GDM1 (cell line): ENCODE measurements at regions not wholly inside any gene's neighbourhood (a gene's known extent, or its start where the extent isn't known, plus 50 kb on each side); places are given as distances from the start of the nearest gene placed in this dataset.
"Not testable (repeated sequence)": the region's sequence is repeated elsewhere in the genome, so short reads cannot be mapped to it uniquely, and the experiment has no call there.

Experiments
- DNase-seq: peaks from one replicate; lab custom pipeline; 2025; lab: John Stamatoyannopoulos, UW

DNA sequence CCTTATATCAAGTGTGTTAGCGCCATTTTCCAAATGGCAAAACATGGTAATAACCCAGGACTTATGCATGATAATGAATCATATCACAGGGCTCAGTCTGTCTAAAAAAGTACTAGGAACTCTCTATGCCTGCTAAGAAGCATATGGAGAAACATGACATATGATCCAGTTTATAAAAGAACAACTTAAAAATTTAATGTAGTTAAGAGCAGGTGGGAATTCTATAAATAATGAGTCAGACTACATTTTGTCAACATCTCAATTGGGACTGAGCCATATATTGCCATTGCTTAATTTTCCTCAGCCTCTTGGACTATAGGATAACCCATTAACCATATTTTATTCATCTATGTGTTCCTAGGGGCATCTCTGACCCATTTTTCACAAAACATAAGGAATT is 360.4 kb upstream of the AGA start:
- DNase-seq: no peak

DNA sequence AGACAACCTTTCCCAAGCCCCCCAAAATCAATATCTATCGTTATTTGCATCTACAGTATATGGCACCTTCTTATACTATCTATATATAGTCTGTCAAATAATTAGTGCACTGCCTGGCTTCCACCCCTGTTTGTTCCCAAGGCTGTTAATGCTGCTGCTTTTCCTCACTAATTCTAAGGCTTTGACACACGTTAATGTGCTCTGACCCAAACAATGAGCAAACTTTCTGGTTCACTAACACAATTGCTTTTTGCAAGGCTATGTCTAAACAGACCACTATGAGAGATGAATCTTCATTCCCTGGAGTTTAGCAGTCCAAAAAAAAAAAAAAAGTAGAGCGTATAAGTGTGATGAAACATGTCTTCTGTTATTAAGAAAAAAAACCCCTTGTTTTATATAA is 360.9 kb upstream of the AGA start:
- DNase-seq: no peak

DNA sequence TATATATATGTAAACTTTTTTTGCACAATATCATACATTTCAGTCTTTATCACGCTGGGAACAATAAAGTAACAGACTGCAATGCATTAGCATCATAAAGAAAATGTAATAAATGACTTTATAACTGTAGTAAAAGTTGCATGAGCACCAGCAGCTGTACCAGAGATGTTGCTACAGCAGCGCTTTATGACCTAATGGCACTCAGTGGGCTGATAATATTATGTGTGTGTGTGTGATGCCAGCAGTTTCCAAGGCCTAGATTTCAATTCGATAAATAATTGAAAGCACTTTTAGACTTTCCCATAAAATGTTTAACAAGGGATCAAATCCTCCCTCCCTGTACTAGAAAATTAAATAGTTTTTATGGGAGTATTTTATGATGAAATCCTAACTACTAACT is 367.6 kb upstream of the AGA start:
- DNase-seq: no peak

DNA sequence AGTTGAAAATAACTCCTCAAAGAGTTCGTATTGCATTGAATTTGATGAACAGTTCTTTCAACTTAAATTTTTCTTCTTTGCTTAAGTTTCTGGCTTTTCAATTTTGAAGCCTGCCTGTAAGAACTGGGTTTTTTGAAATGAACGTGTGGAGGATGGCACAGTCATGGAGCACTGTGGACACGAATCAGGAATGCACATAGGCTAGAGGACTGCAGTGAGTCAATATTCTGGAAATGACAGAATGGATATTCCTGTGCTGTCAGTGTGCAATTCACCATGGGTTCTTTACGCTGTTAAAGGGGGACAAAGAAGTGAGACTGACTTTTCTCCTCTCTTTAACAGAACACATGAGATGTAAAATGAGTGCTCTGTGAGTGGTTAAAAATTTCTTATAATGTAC is 368.0 kb upstream of the AGA start:
- DNase-seq: no peak

DNA sequence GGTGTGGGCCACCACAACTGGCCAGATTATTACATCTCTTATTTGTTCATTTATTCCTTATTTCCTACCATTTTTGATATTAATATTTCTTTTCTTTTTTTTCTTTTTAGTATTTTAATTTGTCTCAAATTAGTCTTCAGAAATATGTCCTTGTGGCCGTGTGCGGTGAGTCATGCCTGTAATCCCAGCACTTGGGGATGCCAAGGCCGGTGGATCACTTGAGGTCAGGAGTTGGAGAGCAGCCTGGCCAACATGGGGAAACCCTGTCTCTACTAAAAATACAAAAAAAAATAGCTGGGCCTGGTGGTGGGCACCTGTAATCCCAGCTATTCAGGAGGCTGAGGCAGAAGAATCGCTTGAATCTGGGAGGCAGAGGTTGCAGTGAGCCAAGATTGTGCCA is 376.2 kb upstream of the AGA start:
- not testable (repeated sequence) for DNase-seq

DNA sequence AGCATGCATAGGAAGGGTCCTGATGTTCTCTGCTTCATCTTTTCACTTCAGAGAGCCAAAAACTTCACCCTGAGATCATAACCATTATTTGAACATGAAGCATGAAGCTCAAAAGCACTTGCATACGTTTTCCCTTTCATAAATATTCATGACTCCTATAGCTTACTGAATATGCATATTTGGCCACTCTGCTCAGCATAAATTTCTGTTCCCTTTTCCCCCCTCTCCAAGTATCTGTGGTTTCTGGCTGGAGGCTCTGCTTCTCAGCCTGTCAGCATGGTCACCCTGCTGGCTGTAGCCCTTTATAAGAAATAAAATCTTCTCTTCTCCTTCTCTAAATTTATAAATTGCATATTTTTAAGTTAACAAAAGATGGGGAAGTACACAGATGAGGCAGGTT is 384.7 kb upstream of the AGA start:
- no peak for DNase-seq

DNA sequence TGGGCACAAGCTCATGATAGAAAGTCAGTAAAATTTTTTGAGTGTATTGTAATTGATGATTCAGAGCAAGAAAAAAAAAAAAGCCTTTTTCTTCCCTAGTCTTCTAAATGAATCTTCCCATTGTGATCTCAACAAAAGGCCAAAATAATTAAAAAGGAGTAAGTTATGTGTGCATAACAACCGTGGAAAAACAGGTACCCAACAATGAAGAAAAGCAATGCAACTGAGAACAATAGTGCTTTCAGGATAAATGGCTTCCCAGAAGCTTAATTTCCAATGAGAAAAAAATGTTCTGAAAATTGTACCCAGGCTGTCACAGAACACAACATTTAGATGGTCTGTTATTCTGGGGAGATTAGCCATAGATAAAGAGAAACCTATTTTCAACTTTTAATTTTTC is 399.0 kb upstream of the AGA start:
- no peak for DNase-seq

DNA sequence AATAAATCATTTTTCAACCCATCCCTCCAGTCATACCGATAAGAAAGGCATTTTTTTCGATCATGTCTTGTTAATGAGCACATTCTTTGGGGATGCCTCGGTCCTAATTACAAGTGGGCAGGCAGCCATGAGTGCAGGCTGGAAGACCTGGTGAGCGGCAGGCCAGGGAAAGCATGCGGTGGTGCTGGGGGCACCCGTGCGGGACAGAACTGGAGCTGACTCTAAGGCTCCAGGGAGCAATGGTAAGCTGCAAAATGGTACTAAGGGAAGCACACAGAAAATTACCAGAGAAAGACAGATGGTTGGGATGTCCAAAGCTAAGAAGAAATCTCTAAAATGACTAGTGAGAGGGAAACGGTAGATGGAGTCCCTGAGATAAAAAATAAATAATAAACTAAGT is 411.0 kb upstream of the AGA start:
- DNase-seq: no peak

DNA sequence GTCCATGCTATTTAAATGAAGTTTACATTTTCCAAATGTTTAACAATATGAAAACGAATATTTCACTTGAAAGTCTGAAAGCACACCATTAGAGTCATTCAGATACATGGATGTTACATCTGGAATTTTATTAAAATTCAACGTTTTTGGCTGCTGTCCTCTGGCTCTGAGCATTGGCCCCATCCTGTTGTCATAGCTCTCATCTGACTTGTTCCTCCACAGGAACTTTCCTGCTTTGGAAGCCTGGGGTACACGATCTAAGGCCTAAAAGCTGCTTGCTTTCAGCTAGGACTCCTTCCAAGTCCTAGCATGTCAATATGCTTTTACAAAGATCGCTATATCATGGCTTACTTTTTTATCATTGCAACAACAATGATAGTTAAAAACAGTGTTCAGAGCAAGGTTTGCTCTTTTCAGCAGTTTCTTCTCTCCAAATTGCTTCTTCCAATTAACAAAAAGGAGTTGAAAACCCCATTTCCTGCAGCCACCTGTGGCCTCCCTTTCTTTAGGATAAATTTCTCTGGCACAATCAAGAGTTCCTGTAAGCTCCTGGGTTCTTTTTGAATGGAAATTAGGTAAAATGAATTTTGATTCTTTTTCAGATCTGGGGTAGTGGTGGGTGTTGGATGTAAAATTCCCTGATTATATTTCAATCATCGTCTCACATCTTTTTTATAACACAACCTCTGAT is 413.4 kb upstream of the AGA start:
- DNase-seq: no peak

DNA sequence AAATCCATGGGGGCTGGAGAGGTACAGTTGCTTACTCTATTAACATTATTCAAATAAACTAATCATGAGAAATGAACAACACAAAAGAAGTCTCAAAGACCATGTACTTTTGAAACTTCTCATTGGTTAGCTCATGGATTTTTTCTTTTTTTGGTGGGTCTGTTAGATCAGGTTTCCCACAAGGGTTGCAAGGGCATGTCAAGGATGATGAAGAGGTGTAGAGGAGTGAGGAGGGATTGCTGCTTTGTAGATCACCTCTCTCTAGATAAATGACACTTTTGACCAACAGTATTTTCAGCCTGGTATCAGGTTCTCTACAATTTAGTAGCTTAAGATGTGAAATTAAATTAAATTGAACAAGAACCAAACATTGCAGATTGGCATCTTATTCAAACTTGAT is 417.9 kb upstream of the AGA start:
- no peak for DNase-seq

DNA sequence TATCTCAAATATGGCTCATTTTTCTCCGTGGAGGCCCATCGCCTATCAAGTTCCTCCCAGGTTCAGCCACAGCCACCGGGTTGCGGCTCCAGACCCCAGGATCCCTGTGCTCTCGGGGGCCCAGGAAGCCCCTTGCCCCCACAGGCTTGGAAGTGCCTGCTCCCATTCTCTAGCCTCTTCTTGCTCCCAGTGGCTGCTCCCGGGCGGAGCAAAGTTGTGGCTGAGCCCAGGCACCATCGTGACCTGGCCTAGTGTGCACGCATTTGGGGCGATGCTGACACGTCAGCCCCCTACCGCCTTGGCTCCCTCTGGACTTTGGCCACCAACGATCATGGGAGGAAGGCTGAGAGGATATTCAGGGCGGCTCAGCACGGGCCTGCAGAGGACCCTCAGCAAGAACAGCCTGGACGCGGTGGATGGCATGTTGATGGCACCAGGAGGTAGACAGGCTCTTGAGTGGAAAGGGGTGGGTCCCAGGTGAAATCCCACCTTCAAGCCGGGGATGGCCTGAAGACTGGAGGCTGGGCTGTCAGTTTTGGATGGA is 419.4 kb upstream of the AGA start:
- DNase-seq: no peak

DNA sequence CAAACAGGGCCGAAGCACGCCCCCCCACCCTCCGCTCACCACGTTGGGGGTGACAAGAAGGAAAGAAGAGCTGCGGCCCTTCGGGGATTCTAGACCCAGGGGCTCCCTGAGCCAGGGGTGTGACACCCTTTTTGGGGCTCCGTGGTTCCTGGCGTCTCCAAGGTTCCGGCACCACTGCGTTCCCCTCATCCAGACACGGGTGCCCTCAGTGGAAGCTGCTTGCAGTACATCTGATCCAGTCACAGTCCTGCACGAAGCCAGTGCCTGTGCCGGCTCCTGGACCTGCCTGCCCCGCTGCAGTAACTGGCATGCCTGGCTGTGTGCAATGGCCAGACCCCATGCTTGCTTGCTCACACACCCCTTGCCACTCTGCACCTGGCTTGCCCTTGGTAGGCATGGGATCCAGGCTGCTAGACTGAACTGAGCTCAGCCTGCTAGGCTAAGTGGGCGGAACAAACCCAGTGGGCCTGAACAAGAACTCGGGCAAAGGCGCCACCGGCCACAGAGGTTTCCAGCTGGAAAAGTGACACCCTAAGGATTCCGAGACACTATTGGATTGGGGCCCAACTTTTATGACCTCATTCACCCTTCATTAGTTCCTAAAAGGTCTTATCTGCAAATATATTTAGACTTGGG is 420.4 kb upstream of the AGA start:
- no peak for DNase-seq

DNA sequence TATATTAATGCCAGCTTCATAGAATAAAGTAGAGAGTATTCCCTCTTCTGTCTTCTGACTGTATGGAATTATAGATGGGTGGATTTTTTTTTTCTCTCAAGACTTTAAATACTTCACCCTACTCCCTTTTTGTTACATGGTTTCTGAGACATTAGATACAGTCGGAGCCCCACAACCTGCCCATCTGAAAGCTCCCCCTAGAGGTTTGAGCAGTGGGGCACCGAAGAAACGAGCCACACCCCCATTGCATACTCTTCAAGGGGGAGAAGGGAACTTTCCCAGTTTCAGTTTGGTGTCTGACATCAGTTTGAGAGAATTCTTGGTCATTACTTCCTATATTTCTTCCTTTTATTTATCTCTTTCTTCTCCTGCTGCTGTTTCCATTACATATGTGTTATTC is 437.6 kb upstream of the AGA start:
- no peak for DNase-seq

DNA sequence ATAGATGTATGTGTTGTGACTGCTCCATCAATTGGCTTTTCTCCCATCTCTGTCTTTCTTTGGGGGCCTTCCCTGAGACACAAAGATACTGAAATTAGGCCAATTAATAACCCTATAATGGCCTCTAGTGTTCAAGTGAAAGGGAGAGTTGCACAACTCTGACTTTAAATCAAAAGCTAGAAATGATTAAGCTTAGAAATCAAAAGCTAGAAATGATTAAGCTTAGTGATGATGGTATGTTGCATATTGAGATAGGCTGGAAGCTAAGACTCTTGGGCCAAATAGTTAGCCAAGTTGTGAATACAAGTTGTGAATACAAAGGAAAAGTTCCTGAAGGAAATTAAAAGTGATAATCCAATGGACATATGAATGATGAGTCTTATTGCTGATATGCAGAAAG is 452.9 kb upstream of the AGA start:
- no peak for DNase-seq

DNA sequence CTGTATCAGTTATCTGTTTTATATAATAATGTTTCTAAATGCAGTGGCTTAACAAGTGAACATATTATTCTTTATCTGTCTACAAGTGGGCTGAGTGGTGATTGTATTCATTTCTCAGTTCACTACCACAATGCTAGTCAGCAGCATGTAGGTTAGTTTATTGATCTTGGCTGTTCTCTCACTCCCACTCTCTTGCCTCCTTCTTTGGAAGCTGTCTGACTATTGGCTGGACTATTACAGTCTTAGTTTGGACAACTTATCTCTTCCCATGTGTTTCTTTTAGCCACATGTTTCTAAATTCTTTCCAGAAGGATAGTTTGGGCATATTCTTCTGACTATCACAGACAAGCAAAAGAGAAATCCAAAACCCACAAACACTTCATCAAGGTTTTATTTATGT is 459.5 kb upstream of the AGA start:
- no peak for DNase-seq

DNA sequence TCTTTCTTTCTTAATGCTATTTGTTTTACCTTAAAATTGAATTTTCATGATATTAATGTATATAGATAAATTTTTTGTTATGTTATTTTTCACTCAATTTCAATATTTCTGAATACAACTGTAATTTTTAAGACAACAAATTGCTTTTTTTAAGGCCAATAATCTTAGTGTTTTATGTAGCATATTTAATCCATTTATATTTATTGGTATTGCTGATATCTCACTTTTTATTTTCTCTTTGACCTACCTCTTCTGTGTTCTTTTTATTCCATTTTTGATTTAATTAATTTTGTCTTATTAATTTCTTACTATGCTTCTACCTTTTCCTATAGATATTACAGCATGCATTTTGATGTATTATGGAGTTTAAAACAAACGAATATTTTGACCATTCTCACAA is 460.1 kb upstream of the AGA start:
- no peak for DNase-seq

DNA sequence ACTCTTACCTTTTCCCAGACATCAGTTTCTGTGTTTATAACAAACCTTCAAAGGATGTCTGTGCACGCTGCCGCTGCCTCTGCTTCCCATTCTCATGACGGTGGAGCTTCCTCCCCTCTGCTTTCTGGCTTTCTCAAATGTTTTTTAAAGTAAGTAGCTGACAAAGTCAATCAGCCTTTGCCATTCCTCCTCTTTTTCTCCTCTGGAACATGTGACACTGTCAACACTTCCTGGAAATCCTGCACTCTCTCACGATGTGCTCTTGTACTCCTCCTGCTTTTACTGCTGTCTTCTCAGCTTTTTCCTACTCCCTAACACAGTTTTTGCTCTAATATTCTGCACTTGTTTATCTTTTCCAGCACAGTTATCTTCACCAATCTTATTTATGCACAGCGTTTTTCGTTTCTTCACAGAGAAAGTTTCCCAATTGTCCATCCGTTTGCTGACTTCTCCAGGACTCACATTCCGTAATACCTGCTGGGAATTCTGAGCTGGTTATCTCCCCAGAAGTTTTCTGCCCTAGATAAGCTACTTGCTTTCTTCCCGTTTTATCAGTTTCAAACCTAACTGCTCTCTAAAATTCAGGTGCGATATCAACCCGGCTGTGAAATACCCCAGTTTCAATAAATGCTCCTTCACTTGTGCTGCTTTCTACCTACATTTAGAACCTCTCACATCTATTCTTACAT is 465.6 kb upstream of the AGA start:
- no peak for DNase-seq

DNA sequence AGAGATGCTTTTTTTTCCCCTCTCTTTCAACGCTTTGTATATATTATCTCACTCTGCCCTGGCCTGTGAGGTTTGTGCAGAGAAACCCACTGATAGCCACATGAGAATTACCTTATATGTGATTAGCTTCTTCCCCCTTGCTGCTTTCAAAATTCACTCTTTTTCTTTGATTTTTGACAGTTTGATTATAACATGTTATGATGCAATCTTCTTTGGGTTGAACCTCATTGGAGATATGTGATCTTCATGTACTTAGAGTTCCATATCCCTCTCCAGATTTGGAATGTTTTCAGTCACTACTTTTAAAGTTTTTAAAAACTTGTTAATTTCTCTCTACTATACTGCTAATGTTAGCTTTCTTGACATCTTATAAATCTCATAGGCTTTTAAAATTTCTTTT is 479.5 kb upstream of the AGA start:
- DNase-seq: no peak

DNA sequence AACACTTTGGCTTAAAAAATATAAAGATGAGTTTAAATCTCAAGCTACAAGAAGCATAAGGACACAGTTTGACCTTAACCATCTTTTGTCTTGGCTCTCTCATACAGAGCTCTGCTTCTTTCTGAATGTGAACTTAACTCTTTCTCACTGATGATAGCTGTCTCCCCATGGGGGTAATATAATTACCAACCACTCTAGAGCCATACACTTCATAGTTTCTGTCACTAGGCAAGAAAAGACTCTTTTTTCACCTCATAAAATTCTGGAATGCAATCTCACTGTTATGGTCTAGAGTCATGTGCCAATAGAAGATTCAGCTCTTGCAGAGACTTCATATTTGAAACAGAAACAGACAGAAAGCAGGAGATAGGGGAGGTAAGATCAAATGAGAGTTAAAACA is 481.7 kb upstream of the AGA start:
- DNase-seq: no peak

DNA sequence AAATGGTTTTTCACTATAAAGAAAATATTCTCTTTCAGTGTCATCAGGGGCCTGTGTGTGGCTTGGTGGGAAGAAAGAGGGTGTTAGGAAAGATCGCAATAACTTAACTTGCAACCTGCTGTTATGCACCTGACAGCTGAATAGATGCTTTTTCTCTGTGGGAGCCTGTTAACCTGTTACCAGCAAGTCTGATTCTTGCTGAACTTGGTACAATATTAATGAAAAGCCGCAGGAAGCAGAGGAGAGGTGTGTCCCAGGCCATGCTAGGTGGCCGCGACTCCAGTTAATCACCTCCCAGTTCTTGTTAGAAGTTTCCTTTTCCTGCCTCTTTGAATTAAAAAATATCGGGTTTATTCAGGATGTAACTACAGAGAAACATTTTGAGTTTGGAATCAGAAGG is 494.8 kb upstream of the AGA start:
- DNase-seq: no peak

DNA sequence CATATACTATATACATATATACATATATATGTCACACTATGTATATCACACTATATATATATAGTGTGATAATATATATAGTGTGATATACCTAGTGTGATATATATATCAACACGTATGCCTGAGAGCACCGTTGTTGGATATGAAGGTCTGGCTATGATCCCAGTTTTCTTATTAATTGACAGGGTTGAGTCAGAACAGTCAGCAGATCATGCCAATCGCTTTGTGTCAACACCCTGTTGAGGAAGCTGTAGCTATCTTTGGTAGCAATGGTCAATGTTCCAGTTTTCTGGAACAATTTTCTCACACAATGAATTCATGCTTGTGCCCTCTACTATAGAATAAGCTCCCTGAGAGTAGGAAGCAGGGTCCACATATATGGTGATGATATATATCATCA is 496.0 kb upstream of the AGA start:
- no peak for DNase-seq

DNA sequence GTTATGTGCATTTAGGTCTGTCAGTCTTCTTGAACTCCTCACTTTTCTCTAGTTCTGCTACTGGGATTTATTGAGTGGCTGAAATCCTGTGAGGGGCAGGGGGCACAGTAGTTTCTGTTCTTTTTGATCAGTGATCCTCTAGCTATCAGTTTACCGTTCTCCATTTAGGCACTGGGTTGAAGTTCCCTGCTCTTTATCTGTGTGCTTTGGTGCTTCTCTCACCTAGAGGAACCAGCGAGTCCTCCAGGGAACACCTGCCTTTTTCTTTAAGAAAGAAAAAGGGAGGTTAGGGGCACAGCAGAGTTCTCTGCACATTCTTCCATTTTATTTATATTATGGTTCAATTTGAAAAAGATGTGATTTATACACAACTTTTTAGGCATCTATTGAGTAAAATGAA is 503.0 kb upstream of the AGA start:
- DNase-seq: no peak

DNA sequence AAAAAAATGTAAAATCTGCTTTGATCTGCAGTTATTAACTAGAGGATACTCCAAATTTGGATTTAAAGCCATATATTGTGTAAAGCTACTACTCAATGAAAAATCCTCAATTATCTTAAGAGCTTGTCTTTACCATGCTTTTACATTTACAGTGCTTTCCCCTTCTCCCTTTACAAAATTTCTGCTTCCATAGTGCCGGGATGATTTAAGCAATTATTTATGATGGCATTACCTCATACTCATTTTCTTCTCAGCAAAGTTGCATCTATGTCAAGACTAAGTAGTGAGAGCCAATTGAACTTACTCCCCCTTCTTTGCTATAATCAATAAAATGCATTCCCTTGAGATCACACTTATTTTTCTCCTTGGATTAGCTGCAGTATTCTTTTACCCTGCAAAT is 505.4 kb upstream of the AGA start:
- DNase-seq: no peak

DNA sequence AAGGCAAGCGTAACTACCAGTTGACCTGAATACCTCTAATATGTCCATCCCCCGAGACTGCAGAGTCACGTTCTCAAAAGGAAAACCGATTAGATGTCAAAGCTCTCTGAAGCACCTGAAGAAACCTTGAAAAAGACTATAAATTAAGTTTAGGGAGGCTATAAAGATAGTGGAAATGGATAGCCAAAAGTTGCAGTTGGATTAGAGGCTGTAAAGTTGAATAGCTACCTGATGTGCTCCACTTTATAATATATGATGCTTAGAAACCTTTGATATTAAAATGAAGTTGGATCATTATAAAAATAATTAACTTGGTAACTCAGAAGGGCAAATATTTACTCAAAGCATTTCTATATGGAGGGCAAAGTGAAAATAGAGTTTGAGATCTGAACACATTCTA is 506.6 kb upstream of the AGA start:
- no peak for DNase-seq
